GM12892 (cell line): ENCODE measurements at regions not wholly inside any gene's neighbourhood (a gene's known extent, or its start where the extent isn't known, plus 50 kb on each side); places are given as distances from the start of the nearest gene placed in this dataset.

ENCODE experiments used
- POLR2A ChIP-seq: IDR thresholded peaks from 2 replicates; pipeline ENCODE4 v1.6.1; 2011; ENCODE audit warnings: low read depth, low read length, control low read depth
- POLR2AphosphoS5 ChIP-seq: IDR thresholded peaks from 2 replicates; pipeline ENCODE4 v1.6.1; 2011; ENCODE audit warnings: low read depth, low read length, control low read depth

DNA sequence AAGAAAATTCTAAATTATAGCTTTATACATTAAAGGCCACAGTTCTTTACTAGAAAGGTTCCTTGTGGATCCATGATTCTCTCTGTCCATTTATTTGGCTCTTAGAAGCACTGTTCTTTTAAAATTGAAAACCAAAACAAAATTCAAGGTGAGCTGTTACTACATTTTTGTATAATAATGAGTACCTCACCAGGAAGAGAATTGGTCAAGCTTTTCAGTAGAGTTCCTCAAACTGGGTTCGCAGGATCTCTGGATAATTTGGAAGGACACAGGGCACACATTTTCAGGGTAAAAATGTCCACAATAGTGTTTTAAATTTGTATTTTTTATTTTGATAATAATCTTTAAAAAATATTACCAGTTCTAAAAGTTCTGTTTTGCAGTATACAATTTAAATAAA lies 93.0 kb downstream of the PPP1R3A start:
- TF ChIP-seq POLR2A (no peak), POLR2AphosphoS5 (no peak)
